Uterus (tissue), 3 donors: ENCODE measurements at regions not wholly inside any gene's neighbourhood (a gene's known extent, or its start where the extent isn't known, plus 50 kb on each side); places are given as distances from the start of the nearest gene placed in this dataset.

ENCODE experiments used
- DNase-seq, 2 donors: peaks; one replicate each; pipeline ENCODE4 v3.0.0-alpha.2; 2019 to 2020
- H3K27ac ChIP-seq, 2 donors: fragments of 200-600 bp; sonication (generic); 1 replicate in 1 of 2; 2 replicates in 1 of 2; pipeline ENCODE4 v1.5.1; 2016 to 2018
- H3K27me3 ChIP-seq, 2 donors: fragments of 200-600 bp; sonication (generic); one replicate each; pipeline ENCODE4 v1.5.1; 2018 to 2019; ENCODE audit warnings: control low read depth in 1 of 2
- H3K36me3 ChIP-seq, 2 donors: fragments of 200-600 bp; sonication (generic); one replicate each; pipeline ENCODE4 v1.5.1; 2019; ENCODE audit warnings: control low read depth in 1 of 2
- H3K4me1 ChIP-seq, 2 donors: fragments of 200-600 bp; sonication (generic); one replicate each; pipeline ENCODE4 v1.5.1; 2018 to 2019; ENCODE audit warnings: control low read depth in 1 of 2
- H3K4me3 ChIP-seq, 2 donors: fragments of 200-600 bp; sonication (generic); 1 replicate in 1 of 2; 2 replicates in 1 of 2; pipeline ENCODE4 v1.5.1; 2018 to 2019; ENCODE audit warnings: mild to moderate bottlenecking in 1 of 2
- H3K9me3 ChIP-seq, 2 donors: fragments of 200-600 bp; sonication (generic); one replicate each; pipeline ENCODE4 v1.5.1; 2019; ENCODE audit warnings: control low read depth in 1 of 2
- POLR2A ChIP-seq, 2 donors: fragments of 450-650 bp; IDR thresholded peaks; one replicate each; pipeline ENCODE4 v1.6.1; 2016; ENCODE audit warnings: antibody characterized with exemption in 2 of 2, mild to moderate bottlenecking in 1 of 2, moderate library complexity in 1 of 2
- intact Hi-C: fragments of 100-400 bp; cut with DNase I; formaldehyde crosslinking; loops from one replicate; pipeline ENCODE4 v1.15.1; 2023; ENCODE audit warnings: low total_unique reads
- TF ChIP-seq, protein P1 (sequence below), 4 experiments: fragments of 200-600 bp in 2 of 4; fragments of 450-650 bp in 2 of 4; sonication (generic) in 2 of 4; IDR thresholded peaks; one replicate each; pipeline ENCODE4 v1.5.1; 2016 to 2019; ENCODE audit warnings: antibody characterized with exemption in 4 of 4, mild to moderate bottlenecking in 2 of 4, moderate library complexity in 1 of 4
- donor health status: DM: yes; HTN: yes; CAD: no.

DNA sequence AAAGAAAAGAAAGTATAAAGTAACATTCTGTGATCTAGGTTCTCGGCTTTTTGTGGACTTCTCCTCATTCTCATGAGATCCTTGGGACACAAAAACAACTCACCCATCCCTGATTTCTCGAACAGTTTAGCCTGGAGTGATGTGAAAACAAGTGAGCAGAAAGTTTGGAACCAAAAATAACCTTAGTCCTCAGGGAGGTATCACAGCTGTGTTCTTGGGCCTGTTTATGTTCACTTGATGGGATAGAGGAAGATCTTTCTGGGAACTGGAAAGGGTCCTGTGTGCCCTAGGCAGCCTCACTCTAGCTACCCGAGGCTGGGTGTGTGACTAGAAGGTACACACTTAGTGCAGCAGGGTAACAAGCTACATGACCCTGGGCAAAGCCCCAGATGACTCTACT, 308.8 kb upstream of the PDZRN3 start:
- H3K9me3 ChIP-seq: no peaks in the 10 kb centered on the region
- no peak for DNase-seq
- H3K27me3 ChIP-seq: no peaks in the 10 kb centered on the region
- no peak for TF ChIP-seq POLR2A (IDR thresholded peaks at IDR 0.05)
- TF ChIP-seq, protein P1, sequence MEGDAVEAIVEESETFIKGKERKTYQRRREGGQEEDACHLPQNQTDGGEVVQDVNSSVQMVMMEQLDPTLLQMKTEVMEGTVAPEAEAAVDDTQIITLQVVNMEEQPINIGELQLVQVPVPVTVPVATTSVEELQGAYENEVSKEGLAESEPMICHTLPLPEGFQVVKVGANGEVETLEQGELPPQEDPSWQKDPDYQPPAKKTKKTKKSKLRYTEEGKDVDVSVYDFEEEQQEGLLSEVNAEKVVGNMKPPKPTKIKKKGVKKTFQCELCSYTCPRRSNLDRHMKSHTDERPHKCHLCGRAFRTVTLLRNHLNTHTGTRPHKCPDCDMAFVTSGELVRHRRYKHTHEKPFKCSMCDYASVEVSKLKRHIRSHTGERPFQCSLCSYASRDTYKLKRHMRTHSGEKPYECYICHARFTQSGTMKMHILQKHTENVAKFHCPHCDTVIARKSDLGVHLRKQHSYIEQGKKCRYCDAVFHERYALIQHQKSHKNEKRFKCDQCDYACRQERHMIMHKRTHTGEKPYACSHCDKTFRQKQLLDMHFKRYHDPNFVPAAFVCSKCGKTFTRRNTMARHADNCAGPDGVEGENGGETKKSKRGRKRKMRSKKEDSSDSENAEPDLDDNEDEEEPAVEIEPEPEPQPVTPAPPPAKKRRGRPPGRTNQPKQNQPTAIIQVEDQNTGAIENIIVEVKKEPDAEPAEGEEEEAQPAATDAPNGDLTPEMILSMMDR (IDR thresholded peaks at IDR 0.05): no peak
- intact Hi-C loops: no loop called here
- H3K36me3 ChIP-seq: no peaks in the 10 kb centered on the region
- no peak overlapping the region for H3K27ac ChIP-seq
- H3K4me1 ChIP-seq: no peaks in the 10 kb centered on the region
- H3K4me3 ChIP-seq: no peak overlapping the region

DNA sequence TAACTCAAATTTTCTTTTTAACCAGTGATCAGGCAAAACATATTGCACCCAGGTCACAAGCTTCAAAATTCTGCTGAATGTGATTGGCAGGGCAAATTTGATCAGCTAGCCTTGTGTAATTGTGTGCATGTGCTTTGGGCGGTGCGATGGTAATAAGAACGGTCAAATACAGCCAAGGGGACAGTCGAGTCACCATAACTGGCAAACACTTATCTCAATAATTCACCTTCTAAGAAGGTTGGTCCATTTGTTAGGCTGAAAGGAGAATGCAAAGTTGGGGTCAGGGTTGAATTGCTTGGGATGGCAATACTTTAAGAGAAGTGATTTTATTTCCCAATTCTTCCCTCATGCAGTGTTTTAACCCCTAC, 302.4 kb upstream of the PDZRN3 start:
- H3K9me3 ChIP-seq: no peaks in the 10 kb centered on the region
- DNase-seq: no peak
- H3K36me3 ChIP-seq: no peaks in the 10 kb centered on the region
- no peak for TF ChIP-seq POLR2A (IDR thresholded peaks at IDR 0.05)
- TF ChIP-seq, protein P1 (IDR thresholded peaks at IDR 0.05): no peak
- no peak overlapping the region for H3K27ac ChIP-seq
- H3K4me1 ChIP-seq: no peaks in the 10 kb centered on the region
- no peak overlapping the region for H3K4me3 ChIP-seq
- intact Hi-C loops: no loop called here
- H3K27me3 ChIP-seq: no peaks in the 10 kb centered on the region

DNA sequence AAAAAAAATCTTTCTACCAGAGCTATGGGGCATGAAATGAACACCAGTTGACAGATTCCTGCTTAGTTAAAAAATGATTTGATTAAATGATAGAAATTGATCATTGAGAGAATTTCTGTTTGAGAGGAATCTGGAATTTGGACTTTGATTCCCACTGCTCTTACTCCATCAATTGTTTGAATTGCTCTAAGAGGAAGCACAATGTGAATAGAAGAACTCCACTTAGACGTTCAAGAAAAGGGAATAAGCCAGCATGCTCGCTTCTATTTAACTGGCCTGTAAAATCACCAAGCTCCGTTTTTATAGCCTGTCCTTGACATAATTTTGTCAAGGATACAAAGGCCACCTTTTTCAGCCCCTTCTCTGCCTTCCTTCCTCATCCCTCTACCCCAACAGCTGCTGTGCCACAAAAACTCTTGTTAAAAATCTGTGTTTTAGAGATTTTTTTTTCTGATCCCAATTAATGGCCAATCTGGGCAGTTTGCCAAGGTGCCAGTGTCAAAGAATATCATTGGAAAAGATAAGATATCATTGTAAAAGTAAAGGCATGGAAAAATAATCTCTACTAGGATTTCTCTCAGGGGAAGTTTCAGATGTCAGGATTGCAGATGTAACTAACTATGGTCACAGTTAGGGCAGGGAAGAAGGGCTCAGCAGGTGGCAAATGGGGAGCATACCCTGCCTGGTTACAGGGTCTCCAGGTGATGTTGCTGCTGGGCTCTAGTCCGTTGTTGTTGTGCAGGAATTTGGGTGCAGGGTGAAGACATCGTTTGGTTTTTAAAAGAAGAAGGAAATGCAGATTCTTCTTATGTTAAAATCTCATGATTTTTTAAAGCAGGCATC, 301.8 kb upstream of the PDZRN3 start:
- intact Hi-C loops: no loop called here
- Histone ChIP-seq H3K27me3 (no peaks in the 10 kb centered on the region), H3K4me3 (no peak overlapping the region), H3K36me3 (no peaks in the 10 kb centered on the region), H3K9me3 (no peaks in the 10 kb centered on the region), H3K27ac (no peak overlapping the region), H3K4me1 (no peaks in the 10 kb centered on the region)
- DNase-seq: no peak
- TF ChIP-seq POLR2A (IDR thresholded peaks at IDR 0.05): no peak
- TF ChIP-seq, protein P1 (IDR thresholded peaks at IDR 0.05): no peak

DNA sequence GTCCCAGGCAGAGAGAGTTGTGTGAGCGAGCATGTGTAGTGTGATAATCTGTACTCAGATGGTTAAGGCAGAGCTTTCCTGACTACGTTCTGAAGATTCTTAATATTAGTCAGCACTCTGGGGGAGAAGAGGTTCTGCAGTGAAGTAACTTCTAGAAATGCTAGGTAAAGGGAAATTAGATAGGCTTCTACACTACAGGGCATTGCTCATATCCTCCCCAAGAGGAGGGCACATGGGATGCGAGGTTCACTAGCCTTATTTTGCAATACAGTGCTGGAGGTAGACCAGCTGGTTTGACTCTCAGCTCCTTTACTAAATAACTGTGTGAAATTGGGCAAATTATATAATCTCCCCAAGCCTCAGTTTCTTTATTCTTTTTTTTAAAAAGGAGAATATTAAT, 300.3 kb upstream of the PDZRN3 start:
- TF ChIP-seq POLR2A (IDR thresholded peaks at IDR 0.05): no peak
- TF ChIP-seq, protein P1 (IDR thresholded peaks at IDR 0.05): no peak
- Histone ChIP-seq H3K4me1 (no peaks in the 10 kb centered on the region), H3K27ac (no peak overlapping the region), H3K36me3 (no peaks in the 10 kb centered on the region), H3K4me3 (no peak overlapping the region), H3K27me3 (no peaks in the 10 kb centered on the region), H3K9me3 (no peaks in the 10 kb centered on the region)
- DNase-seq: no peak
- intact Hi-C loops: no loop called here

DNA sequence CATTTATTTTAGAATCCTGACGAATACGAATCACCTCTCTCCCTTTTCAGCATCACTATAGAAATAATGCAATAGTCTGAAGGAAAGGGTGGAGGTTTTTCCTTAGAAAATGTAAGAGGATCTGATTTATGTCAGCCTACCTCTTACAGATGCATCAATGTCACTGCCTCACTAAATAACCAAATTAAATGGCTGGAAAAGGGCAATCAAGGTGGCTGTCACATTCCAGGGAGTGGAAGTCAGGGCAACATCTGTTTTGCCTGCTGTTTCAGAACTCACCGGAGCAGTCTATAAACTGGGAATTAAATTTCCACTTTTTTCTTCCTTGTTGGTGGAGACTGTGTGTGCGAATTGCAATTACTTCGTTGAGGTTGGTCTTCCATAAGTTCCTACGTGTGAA, 299.3 kb upstream of the PDZRN3 start:
- TF ChIP-seq, protein P1 (IDR thresholded peaks at IDR 0.05): no peak
- no peak for TF ChIP-seq POLR2A (IDR thresholded peaks at IDR 0.05)
- Histone ChIP-seq H3K27ac (no peak overlapping the region), H3K9me3 (no peaks in the 10 kb centered on the region), H3K36me3 (no peaks in the 10 kb centered on the region), H3K27me3 (no peaks in the 10 kb centered on the region), H3K4me3 (no peak overlapping the region), H3K4me1 (no peaks in the 10 kb centered on the region)
- no peak for DNase-seq
- intact Hi-C loops: no loop called here
